T-cell (primary cell): ENCODE measurements at regions not wholly inside any gene's neighbourhood (a gene's known extent, or its start where the extent isn't known, plus 50 kb on each side); places are given as distances from the start of the nearest gene placed in this dataset.
"Not testable (repeated sequence)": the region's sequence is repeated elsewhere in the genome, so short reads cannot be mapped to it uniquely, and the experiment has no call there.

Source experiments
- ATAC-seq, 4 experiments: fragments of 200-7000 bp in 3 of 4; fragments of 150-1000 bp in 1 of 4; cut with Tn5 transposase; replicated peaks in 1 of 4; 1 replicate in 3 of 4; 2 replicates in 1 of 4; pipeline ENCODE4 v1.10.0; 2021; ENCODE audit warnings: moderate library complexity in 3 of 4, mild to moderate bottlenecking in 2 of 4, moderate number of reproducible peaks in 1 of 4
- CTCF ChIA-PET, 2 donors: fragments of 300-600 bp; sonication (Branson Sonifier 250); formaldehyde crosslinking; loops; one replicate each; lab custom pipeline; 2022; ENCODE audit warnings: antibody characterized with exemption in 2 of 2; lab: Charles Lee
- POLR2A ChIA-PET, 2 donors: fragments of 300-600 bp; sonication (Branson Sonifier 250); formaldehyde crosslinking; loops; one replicate each; lab custom pipeline; 2022; ENCODE audit warnings: antibody characterized with exemption in 2 of 2; lab: Charles Lee
- DNase-seq, 35 experiments: peaks; one replicate each; pipeline versions ENCODE4 v3.0.0 to v3.0.0-alpha.2; 2013 to 2023
- H3K27ac ChIP-seq: one replicate; pipeline ENCODE4 v1.5.1; 2013; ENCODE audit warnings: low read length
- H3K27me3 ChIP-seq, 2 experiments: replicated peaks in 1 of 2; 1 replicate in 1 of 2; 2 replicates in 1 of 2; pipeline versions ENCODE4 v1.6.1 to v1.7.0; 2013; ENCODE audit warnings: low read length in 1 of 2, mixed read lengths in 1 of 2; ENCODE audit not compliant: control insufficient read depth in 2 of 2, insufficient read depth in 2 of 2; ENCODE audit errors: extremely low read depth in 1 of 2
- H3K36me3 ChIP-seq, 2 donors: 1 replicate in 1 of 2; 2 replicates in 1 of 2; pipeline versions ENCODE4 v1.6.1 to v1.7.0; 2013; ENCODE audit warnings: low read length in 1 of 2; ENCODE audit not compliant: control insufficient read depth in 2 of 2, insufficient read depth in 1 of 2; ENCODE audit errors: extremely low read depth in 1 of 2
- H3K4me1 ChIP-seq, 2 experiments: 1 replicate in 1 of 2; 2 replicates in 1 of 2; pipeline versions ENCODE4 v1.6.1 to v1.7.0; 2013; ENCODE audit warnings: low read length in 2 of 2, mixed read lengths in 1 of 2; ENCODE audit not compliant: insufficient read depth in 2 of 2, control insufficient read depth in 1 of 2; ENCODE audit errors: extremely low read depth in 1 of 2
- H3K4me3 ChIP-seq, 2 donors: 1 replicate in 1 of 2; 2 replicates in 1 of 2; pipeline versions ENCODE4 v1.5.1 to v1.7.0; 2013; ENCODE audit warnings: mild to moderate bottlenecking in 2 of 2, low read length in 1 of 2, moderate library complexity in 1 of 2; ENCODE audit not compliant: control insufficient read depth in 1 of 2; ENCODE audit errors: extremely low read depth in 1 of 2
- H3K9me3 ChIP-seq: 2 replicates; pipeline ENCODE4 v1.7.0; 2013
- H3K27ac Mint-ChIP-seq, 2 donors: one replicate each; pipeline ENCODE4 v1.8.0; 2020 to 2021; ENCODE audit warnings: mild to moderate bottlenecking in 2 of 2, mixed read lengths in 2 of 2
- H3K27me3 Mint-ChIP-seq, 2 donors: one replicate each; pipeline ENCODE4 v1.8.0; 2021 to 2022; ENCODE audit warnings: mixed read lengths in 2 of 2
- H3K36me3 Mint-ChIP-seq: one replicate; pipeline ENCODE4 v1.8.0; 2021; ENCODE audit warnings: mixed read lengths
- H3K4me1 Mint-ChIP-seq, 3 donors: one replicate each; pipeline ENCODE4 v1.8.0; 2020 to 2022; ENCODE audit warnings: mixed read lengths in 3 of 3, mild to moderate bottlenecking in 1 of 3
- H3K4me3 Mint-ChIP-seq, 3 donors: one replicate each; pipeline ENCODE4 v1.8.0; 2020 to 2022; ENCODE audit warnings: mild to moderate bottlenecking in 3 of 3, mixed read lengths in 3 of 3, moderate library complexity in 3 of 3
- H3K9me3 Mint-ChIP-seq, 3 donors: one replicate each; pipeline ENCODE4 v1.8.0; 2020 to 2022; ENCODE audit warnings: mixed read lengths in 3 of 3
- WGBS: methylation state at CpG from one replicate; pipeline ENCODE4 v1.1.5; 2013; ENCODE audit warnings: missing lambda C conversion rate; ENCODE audit not compliant: insufficient coverage; 5-methylcytosine and 5-hydroxymethylcytosine counted together

GRCh38 chr17:13659051-13659450 is 57.3 kb upstream of the HS3ST3A1 start:
- CTCF ChIA-PET, H3K4me3 Mint-ChIP-seq, H3K27ac ChIP-seq, H3K27ac Mint-ChIP-seq, H3K4me1 ChIP-seq, H3K4me1 Mint-ChIP-seq, H3K36me3 Mint-ChIP-seq, H3K27me3 Mint-ChIP-seq, POLR2A ChIA-PET, H3K9me3 Mint-ChIP-seq, ATAC-seq, H3K4me3 ChIP-seq, H3K36me3 ChIP-seq, H3K27me3 ChIP-seq, DNase-seq, H3K9me3 ChIP-seq: not testable (repeated sequence)
- 100% methylated on average over 2 of the region's 3 CpGs for WGBS

- ChIA-PET POLR2A (interaction anchor here in 1 of 2 donors (0.6 kb wide), 1 partner anchor 295 kb away, joined by 3 read pairs; no protein-coding TSS in a partner anchor), CTCF (no interaction called here)
- no peak overlapping the region for H3K27ac ChIP-seq
- ATAC-seq: no peak
- no peak for DNase-seq
- no peaks in the 10 kb centered on the region for H3K36me3 ChIP-seq
- peaks cover 5% of the 10 kb centered on the region for H3K36me3 Mint-ChIP-seq
- no peak overlapping the region for H3K27ac Mint-ChIP-seq
- WGBS: 85% methylated on average over 10 of the region's 21 CpGs
- H3K9me3 Mint-ChIP-seq: peaks cover 11 to 35% (median 14%) of the 10 kb centered on the region in 3 donors
- no peaks in the 10 kb centered on the region for H3K9me3 ChIP-seq
- H3K4me1 Mint-ChIP-seq: no peaks in the 10 kb centered on the region
- H3K27me3 Mint-ChIP-seq: peaks cover 11 to 23% of the 10 kb centered on the region in 2 donors
- H3K4me3 Mint-ChIP-seq: no peak overlapping the region
- no peak overlapping the region for H3K4me3 ChIP-seq
- peaks cover 0 to 19% of the 10 kb centered on the region in 2 experiments for H3K27me3 ChIP-seq
- H3K4me1 ChIP-seq: no peaks in the 10 kb centered on the region
Measured at GRCh38 chr17:13665872-13666635, 64.3 kb upstream of the HS3ST3A1 start.

GRCh38 chr17:13671341-13671740 is 69.6 kb upstream of the HS3ST3A1 start:
- Histone ChIP-seq H3K27me3 (peaks cover 0 to 21% of the 10 kb centered on the region in 2 experiments), H3K9me3 (no peaks in the 10 kb centered on the region), H3K27ac (no peak overlapping the region), H3K4me3 (no peak overlapping the region), H3K36me3 (no peaks in the 10 kb centered on the region), H3K4me1 (no peaks in the 10 kb centered on the region)
- POLR2A ChIA-PET: interaction anchor here in 1 of 2 donors (0.6 kb wide), 1 partner anchor 19 kb away, joined by 3 read pairs; no protein-coding TSS in a partner anchor
- Mint-ChIP-seq H3K4me1 (no peaks in the 10 kb centered on the region), H3K36me3 (peaks cover 5% of the 10 kb centered on the region), H3K27me3 (peaks cover 28 to 33% of the 10 kb centered on the region in 2 donors), H3K4me3 (no peak overlapping the region), H3K9me3 (peaks cover 9 to 31% (median 14%) of the 10 kb centered on the region in 3 donors), H3K27ac (no peak overlapping the region)
- CTCF ChIA-PET: no interaction called here
- DNase-seq: no peak
- no peak for ATAC-seq
- 94% methylated on average over 3 of the region's 3 CpGs for WGBS

GRCh38 chr17:13671771-13672170 is 70.0 kb upstream of the HS3ST3A1 start:
- peaks cover 0 to 20% of the 10 kb centered on the region in 2 experiments for H3K27me3 ChIP-seq
- H3K27ac ChIP-seq: no peak overlapping the region
- no peaks in the 10 kb centered on the region for H3K36me3 ChIP-seq
- POLR2A ChIA-PET: interaction anchor here in 1 of 2 donors (0.6 kb wide), 1 partner anchor 19 kb away, joined by 3 read pairs; no protein-coding TSS in a partner anchor
- Mint-ChIP-seq H3K27me3 (peaks cover 28 to 33% of the 10 kb centered on the region in 2 donors), H3K4me3 (no peak overlapping the region), H3K9me3 (peaks cover 9 to 31% (median 14%) of the 10 kb centered on the region in 3 donors), H3K27ac (no peak overlapping the region), H3K36me3 (peaks cover 5% of the 10 kb centered on the region), H3K4me1 (no peaks in the 10 kb centered on the region)
- 38% methylated on average over 8 of the region's 8 CpGs for WGBS
- no peak overlapping the region for H3K4me3 ChIP-seq
- CTCF ChIA-PET: no interaction called here
- H3K9me3 ChIP-seq: no peaks in the 10 kb centered on the region
- ATAC-seq (no peak), DNase-seq (no peak)
- no peaks in the 10 kb centered on the region for H3K4me1 ChIP-seq

GRCh38 chr17:13678361-13678760 is 76.6 kb upstream of the HS3ST3A1 start:
- no peaks in the 10 kb centered on the region for H3K9me3 Mint-ChIP-seq
- Histone ChIP-seq H3K27ac (no peak overlapping the region), H3K9me3 (no peaks in the 10 kb centered on the region), H3K27me3 (no peaks in the 10 kb centered on the region), H3K4me1 (no peaks in the 10 kb centered on the region), H3K36me3 (no peaks in the 10 kb centered on the region), H3K4me3 (no peak overlapping the region)
- no peak for DNase-seq
- CTCF ChIA-PET: no interaction called here
- H3K4me1 Mint-ChIP-seq: no peaks in the 10 kb centered on the region
- no peak for ATAC-seq
- POLR2A ChIA-PET: no interaction called here
- H3K4me3 Mint-ChIP-seq: no peak overlapping the region
- H3K27me3 Mint-ChIP-seq: peaks cover 7 to 12% of the 10 kb centered on the region in 2 donors
- no peaks in the 10 kb centered on the region for H3K36me3 Mint-ChIP-seq
- no peak overlapping the region for H3K27ac Mint-ChIP-seq

- no peak for DNase-seq
- no CpG with 5 or more reads among the region's 4 CpGs for WGBS
- H3K36me3 ChIP-seq: no peaks in the 10 kb centered on the region
- Mint-ChIP-seq H3K27me3 (peaks cover 7 to 12% of the 10 kb centered on the region in 2 donors), H3K27ac (no peak overlapping the region), H3K4me3 (no peak overlapping the region), H3K4me1 (no peaks in the 10 kb centered on the region), H3K36me3 (no peaks in the 10 kb centered on the region), H3K9me3 (no peaks in the 10 kb centered on the region)
- CTCF ChIA-PET: interaction anchor here in 1 of 2 donors (0.6 kb wide), 1 partner anchor 27 kb away, joined by 3 read pairs; no protein-coding TSS in a partner anchor
- H3K27ac ChIP-seq: no peak overlapping the region
- no peaks in the 10 kb centered on the region for H3K9me3 ChIP-seq
- POLR2A ChIA-PET: interaction anchor here in 1 of 2 donors (0.6 kb wide), 1 partner anchor 251 kb away, joined by 3 read pairs; no protein-coding TSS in a partner anchor
- H3K27me3 ChIP-seq: no peaks in the 10 kb centered on the region
- H3K4me1 ChIP-seq: no peaks in the 10 kb centered on the region
- ATAC-seq: no peak
- no peak overlapping the region for H3K4me3 ChIP-seq
Measured at GRCh38 chr17:13678841-13679240, 77.1 kb upstream of the HS3ST3A1 start.
